HG02798 (cell line): ENCODE measurements at regions not wholly inside any gene's neighbourhood (a gene's known extent, or its start where the extent isn't known, plus 50 kb on each side); places are given as distances from the start of the nearest gene placed in this dataset.

ENCODE experiments used
- ATAC-seq: cut with Tn5 transposase; IDR thresholded peaks from one replicate; pipeline ENCODE4 v1.9.1; 2021; ENCODE audit warnings: mild to moderate bottlenecking; ENCODE audit not compliant: unreplicated experiment, poor library complexity

DNA sequence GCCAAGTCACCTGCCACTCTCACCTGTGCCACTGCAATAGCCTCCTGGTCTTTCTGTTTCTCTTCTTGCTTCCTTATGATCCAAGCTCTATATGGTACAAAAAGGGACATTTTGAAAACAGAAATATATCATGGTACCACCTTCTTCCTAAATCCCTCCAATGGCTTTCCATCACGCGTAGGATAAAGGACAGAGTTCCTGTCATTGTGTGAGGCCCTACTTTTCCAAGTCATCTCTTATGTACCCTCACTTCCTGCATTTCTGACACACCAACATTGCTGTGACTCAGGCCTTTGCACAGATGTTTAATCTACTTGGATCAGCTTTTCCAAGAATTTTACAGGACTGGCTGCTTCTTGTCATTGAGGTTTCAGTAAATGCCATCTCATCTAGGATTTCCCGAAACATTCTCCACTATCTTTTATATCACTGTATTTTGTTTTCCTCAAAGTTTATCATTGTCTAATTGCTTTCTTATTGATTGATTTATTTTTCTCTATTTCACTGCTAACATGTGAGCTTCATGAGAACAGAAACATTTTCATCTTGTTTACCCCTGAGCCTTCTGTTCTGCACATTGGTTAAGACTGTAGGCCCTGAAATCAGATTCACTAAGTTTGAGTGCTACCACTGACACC lies 426.1 kb upstream of the FANCL start:
- no peak for ATAC-seq

DNA sequence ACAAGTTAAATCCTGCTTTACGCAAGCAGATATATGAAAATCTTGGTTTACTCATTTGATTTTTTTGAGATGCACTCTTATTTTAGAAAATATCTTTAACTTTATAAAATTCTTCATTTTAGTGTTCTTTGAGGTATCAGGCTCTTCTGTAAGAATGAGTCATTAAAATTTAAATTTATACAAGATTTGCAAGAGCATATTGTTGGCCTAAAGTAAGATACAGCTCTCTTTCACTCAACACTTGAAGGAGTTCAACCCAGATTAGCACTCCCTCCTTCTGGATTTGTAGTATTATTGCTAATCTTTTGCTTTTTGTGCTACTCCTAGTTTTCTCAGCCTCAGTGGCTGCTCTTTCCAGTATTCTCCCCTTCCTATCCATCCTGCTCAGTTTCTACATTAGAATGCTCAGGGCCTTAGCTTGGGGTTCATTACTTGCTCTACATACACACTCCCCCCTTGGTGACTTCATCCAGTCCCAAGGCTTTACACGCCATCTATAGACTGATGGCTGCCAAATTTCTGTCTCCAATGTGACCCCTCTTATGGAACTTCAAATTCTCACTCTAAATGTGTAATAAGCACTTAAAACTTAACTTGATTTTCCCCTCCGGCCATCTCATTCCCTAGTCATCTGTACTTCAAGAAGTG lies 425.3 kb upstream of the FANCL start:
- no peak for ATAC-seq

DNA sequence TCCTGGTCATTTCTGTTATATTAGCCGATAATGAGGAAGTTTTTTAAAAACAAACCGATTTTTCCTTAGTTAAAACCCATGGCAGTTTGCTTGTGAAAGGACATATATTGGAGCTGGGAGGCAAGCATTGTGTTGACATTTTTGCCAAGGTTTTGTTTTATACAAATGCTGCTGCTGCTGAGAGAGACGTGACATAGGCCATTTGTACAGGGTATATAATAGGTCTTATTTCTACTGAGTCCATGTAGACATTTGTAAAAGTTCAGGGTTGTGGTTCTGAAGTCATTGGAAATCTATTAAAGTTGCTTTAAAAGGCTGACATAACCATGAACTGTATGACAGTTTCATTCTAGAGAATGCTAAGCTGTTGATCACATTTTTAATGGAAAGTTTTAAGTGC lies 424.0 kb upstream of the FANCL start:
- ATAC-seq, result no peak

DNA sequence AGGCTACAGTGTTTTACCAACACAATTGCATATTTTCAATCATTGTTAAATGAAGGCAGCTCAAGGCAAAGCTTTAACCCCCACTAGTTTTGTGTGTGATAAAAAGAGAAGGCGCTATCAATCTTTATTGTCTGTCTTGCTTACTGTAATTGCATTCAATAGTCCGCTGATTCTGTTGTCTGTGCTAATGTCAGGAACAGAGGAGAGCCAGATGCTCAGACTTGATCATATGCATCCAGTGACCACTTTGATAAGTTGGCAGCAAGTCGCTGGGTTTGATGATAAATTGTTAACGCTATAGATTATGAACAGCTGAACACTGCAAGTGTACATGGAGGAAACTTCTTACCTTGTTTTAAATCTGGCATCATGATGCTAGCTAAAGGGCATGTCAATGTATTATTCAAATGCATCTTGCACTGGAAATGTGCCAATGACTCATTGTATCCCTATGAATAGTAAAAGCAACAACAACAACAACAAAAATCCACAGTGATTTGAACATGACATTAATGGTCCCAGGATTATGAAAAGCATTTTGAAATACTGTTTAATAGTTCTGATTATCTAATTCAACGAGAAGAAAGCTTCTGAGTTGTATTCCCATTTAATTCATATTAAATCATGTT lies 423.5 kb upstream of the FANCL start:
- no peak for ATAC-seq

DNA sequence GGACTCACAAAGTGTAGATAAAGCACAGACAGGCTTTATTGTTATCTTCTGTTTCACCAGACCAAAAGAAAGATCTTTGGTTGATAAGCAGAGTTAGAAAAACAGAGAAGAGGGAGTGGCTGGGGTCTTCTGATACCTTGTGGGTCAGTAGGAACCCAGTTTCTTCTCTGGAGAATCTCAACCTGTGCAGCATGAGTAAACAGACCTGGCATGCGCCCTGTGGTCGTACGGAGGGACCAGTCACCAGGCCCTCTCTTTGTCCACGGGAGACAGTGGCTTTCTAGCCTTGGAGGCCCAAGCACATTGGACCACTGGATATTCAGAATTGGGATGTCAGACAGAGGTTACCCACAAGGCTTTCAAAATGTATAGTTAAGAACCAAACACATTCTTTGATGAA lies 418.9 kb upstream of the FANCL start:
- ATAC-seq, result no peak

DNA sequence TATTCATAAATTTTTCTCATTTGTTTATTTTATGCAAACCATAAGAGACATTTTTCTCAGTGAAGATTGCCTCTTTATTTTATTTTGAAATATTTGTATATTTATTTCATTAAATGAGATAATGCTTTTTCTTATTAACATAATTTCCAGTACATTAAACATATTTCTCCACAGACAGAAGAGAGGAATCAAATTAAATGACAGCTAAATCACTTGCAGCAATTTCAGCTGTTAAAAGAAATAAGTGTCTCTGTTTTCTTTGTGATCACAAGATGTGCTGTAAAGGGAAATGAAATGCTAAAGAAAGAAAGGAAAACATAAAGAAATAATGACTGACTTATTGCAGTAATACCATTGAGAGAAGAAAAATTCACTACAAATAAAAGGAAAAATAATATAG lies 414.0 kb upstream of the FANCL start:
- no peak for ATAC-seq

DNA sequence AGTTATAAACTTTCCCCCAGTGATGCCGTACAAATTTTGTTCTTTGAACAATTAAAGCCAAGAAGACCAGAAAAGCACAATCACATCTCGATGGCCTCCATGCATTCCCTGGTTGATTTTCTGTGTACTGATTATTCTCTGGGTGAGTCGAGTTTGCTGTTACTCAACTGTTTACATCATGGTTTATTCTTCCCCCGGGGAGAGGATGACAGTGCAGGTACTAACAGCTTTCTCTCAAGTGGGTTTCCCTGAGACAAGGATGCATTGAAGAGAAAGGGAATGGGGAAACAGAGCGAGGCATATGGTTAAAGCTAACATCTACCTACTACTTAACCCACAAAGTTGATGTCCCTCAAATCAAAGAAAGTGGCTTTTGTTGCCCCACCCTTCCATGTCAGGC lies 410.8 kb upstream of the FANCL start:
- ATAC-seq, result no peak

DNA sequence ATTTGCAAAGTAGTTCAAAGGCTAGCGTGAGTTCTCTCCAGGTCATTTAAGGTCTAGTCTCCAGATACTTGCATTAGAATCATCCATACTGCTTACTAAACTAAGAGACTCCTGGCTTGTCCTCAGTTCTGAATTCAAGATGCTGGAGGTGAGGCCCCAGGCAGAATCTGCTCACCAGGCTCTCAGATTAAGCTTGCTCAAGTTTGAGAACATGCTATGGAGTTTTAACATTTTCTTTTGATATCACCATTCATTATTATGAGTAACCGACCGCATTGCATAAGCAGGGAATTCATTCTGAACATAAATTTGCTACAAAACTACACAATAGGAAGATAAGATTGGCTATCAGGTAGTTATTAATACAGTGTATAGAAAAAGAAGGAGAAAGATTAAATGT lies 409.7 kb upstream of the FANCL start:
- ATAC-seq, result no peak

DNA sequence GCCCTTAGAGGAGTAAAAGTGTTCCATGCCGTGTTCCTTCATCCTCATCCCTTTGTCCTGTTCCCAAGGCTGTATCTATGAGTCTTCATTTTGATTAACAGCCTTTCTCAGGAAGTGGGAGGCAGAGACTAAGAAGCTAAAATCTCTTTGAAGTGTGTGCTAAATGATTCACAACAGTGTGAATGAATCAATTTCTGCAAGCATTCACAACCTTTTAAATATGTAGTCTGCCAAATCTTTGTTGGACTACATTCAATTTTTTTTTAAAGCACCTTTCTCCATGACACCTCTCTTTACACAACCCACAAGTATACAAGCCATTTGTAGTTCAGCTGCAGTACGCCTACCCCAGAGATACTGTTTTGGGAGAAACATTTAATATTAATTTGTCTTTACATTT lies 408.6 kb upstream of the FANCL start:
- no peak for ATAC-seq

DNA sequence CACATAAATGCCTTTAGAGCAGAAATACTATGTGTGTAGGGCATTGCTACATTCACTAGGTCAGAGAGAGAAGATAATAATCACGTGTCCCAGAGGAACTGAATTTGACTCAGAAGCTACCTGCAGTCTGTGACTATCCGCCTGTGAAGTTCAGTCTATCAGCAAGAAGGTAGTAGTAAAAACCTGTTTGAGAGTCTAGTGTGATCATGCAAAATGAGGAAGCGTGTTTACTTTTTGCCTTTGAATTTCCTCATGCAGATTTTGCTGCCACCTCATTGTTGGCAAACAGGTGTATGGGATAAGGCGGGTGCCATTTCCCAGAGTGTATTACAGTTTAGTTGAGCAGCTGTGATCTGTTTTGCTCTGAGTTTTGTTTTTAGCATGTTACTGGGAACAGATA lies 403.9 kb upstream of the FANCL start:
- ATAC-seq, result no peak

DNA sequence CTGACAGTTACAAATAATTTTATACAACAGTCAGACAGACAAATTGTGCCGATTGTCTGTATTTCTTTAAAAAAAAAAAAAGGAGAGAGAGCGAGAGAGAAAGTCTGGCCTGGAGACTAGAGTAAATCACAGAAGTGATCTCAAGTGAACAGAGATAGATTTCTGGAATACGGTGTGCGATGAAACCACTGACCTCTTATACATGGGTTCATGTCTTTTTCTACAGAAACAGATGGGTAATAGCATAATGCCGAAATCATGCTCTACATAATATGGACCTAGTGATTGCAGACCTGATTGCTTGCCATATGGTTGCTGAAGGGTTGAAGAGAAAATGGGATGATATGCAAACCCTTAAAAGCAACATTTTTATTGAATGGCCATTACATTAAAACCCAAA lies 403.3 kb upstream of the FANCL start:
- no peak for ATAC-seq

DNA sequence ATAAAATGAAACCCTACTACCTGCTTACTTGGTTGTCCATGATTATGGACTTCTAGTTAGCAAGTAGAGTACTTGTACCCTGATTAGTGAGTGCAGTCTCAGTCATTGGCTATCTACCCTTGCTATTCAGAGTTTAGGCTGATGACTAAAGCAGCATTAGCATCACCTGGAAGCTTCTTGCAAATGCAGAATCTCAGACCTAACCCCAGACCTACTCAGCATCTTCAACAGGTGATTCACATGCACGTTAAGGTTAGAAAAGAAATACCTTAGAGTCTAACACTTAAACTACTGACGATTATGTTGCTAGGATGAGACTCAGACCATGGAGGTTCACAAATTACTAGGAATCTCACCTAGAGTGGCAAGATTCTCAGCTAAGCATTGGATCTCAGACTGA lies 399.9 kb upstream of the FANCL start:
- ATAC-seq, result no peak

DNA sequence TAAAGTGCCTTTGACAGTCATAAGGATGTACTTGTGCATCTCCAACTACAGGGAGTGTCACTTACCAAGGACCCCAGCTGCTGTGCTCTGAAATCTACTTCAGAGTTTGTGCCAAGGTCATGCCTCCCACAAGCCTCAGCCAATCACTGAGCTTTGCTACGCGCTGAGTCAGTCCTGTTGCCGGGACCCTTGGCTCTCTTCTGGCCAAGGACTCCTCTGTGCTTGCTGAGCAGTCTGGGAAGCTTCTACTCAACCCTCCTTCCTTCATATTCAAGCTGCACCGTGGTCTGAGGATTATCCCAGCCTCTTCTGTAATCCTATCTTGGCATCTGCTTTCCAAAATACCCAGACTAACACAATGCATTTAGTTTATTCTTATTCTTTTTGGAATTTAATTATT lies 398.9 kb upstream of the FANCL start:
- no peak for ATAC-seq

DNA sequence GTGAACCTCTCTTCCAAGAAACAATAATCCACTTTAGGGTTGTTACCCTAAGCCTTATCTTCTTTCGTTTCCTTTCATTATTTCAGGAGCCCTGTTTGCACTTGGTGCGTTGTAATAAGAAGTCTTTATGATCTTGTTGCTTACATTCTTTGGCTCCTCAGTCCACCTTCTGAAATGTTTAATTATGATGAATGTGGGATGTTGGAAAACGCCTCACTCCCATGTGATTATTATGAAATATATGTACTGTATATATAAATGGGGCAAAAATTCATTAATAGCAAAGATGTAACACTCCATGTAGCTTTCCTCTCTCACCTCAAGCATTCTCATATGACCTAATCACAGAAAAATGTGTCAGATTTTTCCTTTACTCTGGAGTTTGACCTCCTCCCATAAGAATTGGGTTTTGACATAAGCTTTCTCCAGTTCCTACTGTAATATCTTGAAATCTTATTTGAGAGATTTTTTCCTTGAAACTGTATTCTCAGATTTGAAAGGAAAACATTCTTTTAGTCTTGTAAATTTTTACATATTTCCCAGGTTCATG lies 397.2 kb upstream of the FANCL start:
- no peak for ATAC-seq

DNA sequence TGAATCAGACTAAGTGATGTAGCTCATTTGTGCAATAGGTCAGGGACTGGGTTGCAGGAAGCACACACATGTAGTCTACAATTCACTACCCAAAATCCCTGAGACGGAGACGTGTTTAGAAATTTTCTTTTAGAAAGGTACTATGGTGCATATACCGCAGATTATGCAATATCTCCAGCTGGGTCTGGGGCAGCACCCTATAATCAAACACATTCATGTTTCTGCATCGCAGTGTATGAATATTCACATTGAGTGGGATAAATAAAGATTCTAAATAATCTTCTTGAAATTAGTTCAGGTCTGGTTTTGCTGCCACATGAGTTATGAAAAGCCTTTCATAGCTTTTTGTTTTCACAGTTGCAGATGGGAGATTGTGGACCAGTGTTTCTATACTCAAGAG lies 395.7 kb upstream of the FANCL start:
- no peak for ATAC-seq

DNA sequence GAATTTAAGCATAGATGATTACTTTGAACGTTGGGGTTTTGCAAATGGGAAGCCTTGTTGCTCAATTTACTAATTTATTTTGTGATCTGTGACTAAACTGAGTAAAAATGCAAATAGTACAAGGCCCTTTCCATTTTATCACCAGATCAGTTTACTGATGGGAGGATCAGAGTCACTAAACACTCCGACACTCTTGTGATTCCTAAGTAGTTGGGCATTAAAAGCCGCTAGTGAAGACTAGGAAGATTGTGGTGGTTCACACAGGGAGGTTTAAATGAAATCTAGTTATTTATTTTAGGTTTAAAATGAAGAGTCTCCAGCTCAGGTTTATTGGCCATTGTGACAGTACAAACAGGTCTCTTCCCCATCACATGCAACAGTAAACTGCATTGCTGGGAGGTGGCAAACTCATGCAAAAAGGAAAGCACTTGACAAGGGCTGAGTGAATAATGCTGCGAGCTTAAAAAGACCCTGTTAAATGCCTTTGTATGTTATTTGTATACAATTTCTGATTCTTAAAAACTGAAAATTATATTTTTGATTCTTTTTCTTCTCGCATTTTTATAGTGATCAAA lies 394.8 kb upstream of the FANCL start:
- ATAC-seq, result no peak

DNA sequence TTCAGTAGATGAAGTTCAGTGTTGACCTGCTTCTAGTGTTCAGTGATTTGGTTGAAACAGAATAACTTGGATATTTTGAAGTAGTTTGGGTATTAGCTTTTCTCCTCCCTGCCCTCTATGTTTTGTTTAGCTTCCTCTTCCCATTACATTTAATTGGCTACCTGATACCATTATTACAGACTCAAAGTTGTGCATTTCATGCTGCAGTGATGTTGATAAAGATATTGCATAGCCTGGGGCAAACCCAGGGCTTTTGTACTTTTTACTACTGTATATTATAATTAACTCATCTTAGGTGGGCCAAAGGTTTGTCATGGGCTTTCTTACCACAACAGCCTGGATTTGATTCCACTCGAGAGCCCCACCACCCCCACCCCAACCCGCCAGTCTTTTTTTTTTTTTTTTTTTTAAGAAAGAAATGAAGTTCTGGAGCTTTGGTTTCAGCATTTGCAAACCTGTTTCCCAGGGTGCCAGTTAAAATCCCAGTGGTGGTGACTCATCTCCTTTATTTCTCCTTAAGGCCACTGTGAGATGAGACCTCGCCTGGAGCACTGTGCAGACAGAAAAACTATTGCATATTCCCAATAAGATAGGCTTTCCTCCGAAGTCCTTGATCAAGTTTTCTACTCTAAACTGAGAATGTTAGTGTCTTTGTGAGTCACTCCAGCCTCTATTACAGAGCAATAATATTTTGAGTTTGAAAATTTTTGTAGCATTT lies 393.7 kb upstream of the FANCL start:
- no peak for ATAC-seq

DNA sequence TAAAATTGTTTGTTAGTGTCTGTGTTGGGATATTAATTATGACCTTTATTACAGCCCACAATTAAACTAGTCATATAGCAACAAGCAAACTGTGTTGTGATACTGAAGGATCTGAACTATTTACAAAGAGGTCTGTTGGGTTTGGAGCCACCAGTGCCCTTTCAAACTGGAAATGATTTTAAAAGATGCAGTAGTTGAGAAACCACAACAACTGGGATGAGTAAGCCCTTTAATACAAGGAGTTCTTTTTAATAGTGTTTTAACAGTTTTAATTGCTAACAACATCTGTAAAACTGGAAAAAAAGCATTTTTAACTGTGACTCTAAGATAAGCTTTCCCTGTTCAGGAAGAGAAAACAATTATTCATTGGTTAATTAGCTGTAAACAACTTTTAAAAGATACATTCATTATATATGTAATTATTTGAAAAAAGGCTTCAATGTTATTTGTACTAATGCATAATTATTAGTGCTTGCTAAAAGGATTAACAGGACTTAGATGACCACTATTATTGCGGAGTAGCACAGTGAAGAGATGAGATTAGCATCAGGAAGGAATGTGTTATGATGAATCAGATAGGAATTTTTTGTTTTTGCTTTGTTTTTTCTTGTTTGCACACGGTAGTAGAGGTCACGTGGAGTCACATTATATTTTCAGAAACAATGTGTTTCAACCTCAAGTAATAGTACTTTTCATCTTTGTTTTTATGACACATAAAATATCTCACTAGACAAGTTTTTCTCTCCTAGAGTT lies 392.7 kb upstream of the FANCL start:
- ATAC-seq, result no peak

DNA sequence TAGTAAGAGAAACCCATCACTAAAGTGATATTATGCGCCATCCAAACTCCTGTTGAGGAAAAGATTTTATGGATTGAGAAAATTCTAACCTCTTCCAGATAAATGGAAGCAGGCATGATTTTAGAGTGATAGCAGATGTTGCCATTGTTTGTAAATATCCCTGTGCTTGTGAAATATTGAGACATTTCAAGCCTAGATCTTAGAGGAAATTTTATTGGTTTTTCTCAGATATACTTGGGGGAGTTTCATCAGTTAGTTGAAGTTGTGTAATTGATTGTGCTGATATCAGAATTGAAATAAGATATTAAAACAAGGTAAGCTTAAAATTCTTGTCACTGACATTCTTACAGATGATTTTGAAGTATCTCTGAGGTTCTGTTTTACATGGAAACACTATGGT lies 390.9 kb upstream of the FANCL start:
- no peak for ATAC-seq

DNA sequence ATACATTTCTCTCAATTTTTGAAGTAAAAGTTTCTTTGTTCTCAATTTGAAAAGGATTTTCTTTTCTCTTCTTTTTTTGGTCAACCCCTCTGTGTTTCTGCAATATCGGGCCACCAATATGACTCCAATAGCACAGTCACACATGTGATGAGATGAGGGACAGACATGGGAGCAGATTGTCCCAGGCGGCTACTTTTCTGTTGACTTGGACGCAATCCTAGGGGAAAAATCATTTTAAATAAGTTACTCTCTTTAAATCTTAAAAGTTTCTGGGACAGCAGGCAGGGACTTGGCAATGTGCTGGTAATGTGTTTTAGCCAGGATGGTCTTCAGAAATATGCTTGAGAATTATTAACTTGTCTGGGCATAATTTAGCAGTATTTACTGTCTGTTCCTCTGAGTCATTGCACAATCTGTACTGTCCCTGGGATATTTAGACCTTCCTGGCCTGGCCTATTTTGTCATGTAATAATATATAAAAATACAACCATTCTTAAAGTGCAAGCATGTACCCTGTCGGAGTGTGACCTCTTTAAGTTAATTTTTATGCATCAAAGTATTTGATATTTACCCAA lies 388.5 kb upstream of the FANCL start:
- ATAC-seq, result no peak
